ENCODE measurements at regions not wholly inside any gene's neighbourhood (a gene's known extent, or its start where the extent isn't known, plus 50 kb on each side); places are given as distances from the start of the nearest gene placed in this dataset.

- no peaks in the 10 kb centered on the region for H3K27me3 ChIP-seq (replicated peaks; ENCODE audit: insufficient read depth)
- DNase-seq (ENCODE audit: low spot score): no peak
- H3K4me3 ChIP-seq: no peak overlapping the region
- ATAC-seq (ENCODE audit: insufficient number of reproducible peaks, low FRiP score, low read depth): no peak
- H3K9me3 ChIP-seq: no peaks in the 10 kb centered on the region
- H3K27ac ChIP-seq: no peak overlapping the region
- no peaks in the 10 kb centered on the region for H3K36me3 ChIP-seq
- H3K4me1 ChIP-seq (ENCODE audit: control insufficient read depth in 1 of 2, low read depth in 2 of 2): peaks cover 0 to 11% of the 10 kb centered on the region in 2 donors
- TF ChIP-seq CTCF (IDR thresholded peaks at IDR 0.05): no peak
Observed at GRCh38 chr3:54053211-54053610, 69.1 kb upstream of the CACNA2D3 start.

DNA sequence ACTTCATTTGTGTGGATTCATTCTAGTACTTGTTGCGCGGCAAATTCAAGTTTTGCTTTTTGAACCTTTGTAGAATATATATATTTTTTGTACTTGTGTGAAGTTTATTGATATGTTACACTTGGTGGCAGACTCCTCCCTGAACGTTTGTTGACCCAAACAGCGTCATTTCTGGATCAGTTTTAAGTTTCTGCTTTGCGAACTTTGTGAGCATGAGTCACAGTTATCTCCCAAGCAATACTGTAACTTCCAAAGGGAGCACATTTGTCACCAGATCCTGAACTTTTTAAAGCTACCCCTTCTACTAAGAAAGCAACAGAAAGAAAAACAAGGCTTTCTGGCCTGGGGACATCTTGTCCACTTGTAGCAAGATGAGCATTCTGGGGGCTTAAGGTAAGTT lies 74.8 kb upstream of the CACNA2D3 start:
- Histone ChIP-seq H3K27me3 (replicated peaks; ENCODE audit: insufficient read depth) (no peaks in the 10 kb centered on the region), H3K36me3 (no peaks in the 10 kb centered on the region), H3K4me1 (ENCODE audit: control insufficient read depth in 1 of 2, low read depth in 2 of 2) (no peaks in the 10 kb centered on the region), H3K9me3 (no peaks in the 10 kb centered on the region), H3K4me3 (no peak overlapping the region), H3K27ac (no peak overlapping the region)
- ATAC-seq (ENCODE audit: insufficient number of reproducible peaks, low FRiP score, low read depth) (no peak), DNase-seq (ENCODE audit: low spot score) (no peak)
- no peak for TF ChIP-seq CTCF (IDR thresholded peaks at IDR 0.05)

DNA sequence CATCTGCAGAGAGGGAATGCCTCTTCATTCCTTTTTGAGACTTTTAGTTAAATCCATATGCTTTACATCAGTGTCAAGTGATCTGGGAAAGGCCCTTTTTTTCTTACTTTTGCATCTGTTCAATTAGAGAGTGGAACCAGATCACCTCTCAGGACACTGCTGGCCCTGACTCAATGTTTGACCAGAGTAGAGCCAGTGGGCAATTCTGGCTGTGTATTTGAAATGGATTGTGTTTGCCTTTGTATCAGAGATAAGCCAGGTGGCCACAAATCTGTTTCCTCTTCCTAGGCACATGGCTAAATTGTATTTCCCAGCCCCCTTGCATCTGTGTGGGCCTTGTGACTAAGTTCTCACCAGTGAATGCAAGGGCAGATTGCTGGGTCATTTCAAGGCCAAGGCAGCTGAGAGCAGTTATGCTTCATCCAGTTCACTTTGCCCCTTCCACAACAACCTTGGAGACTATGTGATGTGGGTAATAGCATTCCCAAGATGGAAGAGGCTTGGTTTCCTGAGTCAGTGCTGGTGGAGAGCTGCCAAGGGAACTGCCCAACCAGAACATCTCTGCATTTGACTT lies 75.6 kb upstream of the CACNA2D3 start:
- Histone ChIP-seq H3K36me3 (no peaks in the 10 kb centered on the region), H3K27ac (no peak overlapping the region), H3K9me3 (no peaks in the 10 kb centered on the region), H3K4me3 (no peak overlapping the region), H3K4me1 (ENCODE audit: control insufficient read depth in 1 of 2, low read depth in 2 of 2) (no peaks in the 10 kb centered on the region), H3K27me3 (replicated peaks; ENCODE audit: insufficient read depth) (no peaks in the 10 kb centered on the region)
- TF ChIP-seq CTCF (IDR thresholded peaks at IDR 0.05): no peak
- DNase-seq (ENCODE audit: low spot score) (no peak), ATAC-seq (ENCODE audit: insufficient number of reproducible peaks, low FRiP score, low read depth) (no peak)

- no peak for ATAC-seq (ENCODE audit: insufficient number of reproducible peaks, low FRiP score, low read depth)
Observed at GRCh38 chr3:54045061-54045815, 77.1 kb upstream of the CACNA2D3 start.

More at GRCh38 chr3:54045061-54045815, 77.1 kb upstream of the CACNA2D3 start:
- Histone ChIP-seq H3K4me1 (ENCODE audit: control insufficient read depth in 1 of 2, low read depth in 2 of 2) (no peaks in the 10 kb centered on the region), H3K27ac (no peak overlapping the region), H3K9me3 (no peaks in the 10 kb centered on the region), H3K36me3 (no peaks in the 10 kb centered on the region), H3K27me3 (replicated peaks; ENCODE audit: insufficient read depth) (no peaks in the 10 kb centered on the region), H3K4me3 (no peak overlapping the region)
- DNase-seq (ENCODE audit: low spot score): no peak
- no peak for TF ChIP-seq CTCF (IDR thresholded peaks at IDR 0.05)
